H1 (cell line): ENCODE measurements at regions not wholly inside any gene's neighbourhood (a gene's known extent, or its start where the extent isn't known, plus 50 kb on each side); places are given as distances from the start of the nearest gene placed in this dataset.

Experiments used
- CHD7 ChIP-seq: fragments of 300-600 bp; sonication (generic); IDR thresholded peaks from 2 replicates; pipeline ENCODE4 v1.7.1; 2012; ENCODE audit warnings: low read length, moderate library complexity, mild to moderate bottlenecking, inconsistent platforms; ENCODE audit not compliant: insufficient replicate concordance

GRCh38 chr12:93964936-93965335, 183.4 kb upstream of the PLXNC1 start (continued):
- TF ChIP-seq CHD7, result no peak
